ENCODE measurements at regions not wholly inside any gene's neighbourhood (a gene's known extent, or its start where the extent isn't known, plus 50 kb on each side); places are given as distances from the start of the nearest gene placed in this dataset.

DNA sequence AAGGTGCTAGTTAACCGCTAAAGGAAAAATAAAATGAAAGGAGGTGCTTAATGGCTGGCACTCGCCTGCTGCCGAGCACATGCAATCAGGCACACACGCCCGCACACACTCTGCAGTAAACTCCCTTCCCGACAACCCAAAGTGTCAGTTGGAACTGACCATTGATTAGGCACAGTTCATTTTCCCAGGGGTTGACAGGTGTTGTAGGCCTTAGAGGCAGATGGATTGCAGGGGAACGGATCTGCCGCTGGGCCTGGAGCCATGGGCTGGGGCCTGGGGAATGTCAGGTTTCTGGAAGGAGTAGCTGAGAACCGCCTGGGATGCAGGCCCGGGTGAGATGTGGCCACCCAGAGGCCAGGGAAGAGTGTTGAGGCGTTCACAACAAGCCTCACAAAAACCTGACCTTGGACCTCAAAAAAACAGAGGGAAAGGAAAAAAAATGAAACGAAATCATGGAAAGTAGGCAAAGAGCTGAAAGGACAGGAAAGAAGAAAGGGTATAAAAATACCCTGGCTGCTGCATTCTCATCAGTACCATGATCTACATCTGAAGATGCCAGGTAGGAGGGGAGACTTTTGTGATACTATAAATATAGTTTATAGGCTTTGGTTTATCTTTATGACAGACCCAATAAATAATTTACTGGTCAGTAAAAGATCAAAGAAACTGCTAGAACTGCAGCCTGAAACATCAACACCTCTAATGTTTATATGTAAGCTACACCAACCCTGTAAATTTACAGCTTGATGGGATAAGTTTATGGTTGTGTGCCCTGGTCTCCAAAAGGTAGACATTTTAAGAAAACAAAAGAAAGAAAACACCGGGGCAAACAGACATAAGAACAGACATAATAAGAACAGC, 313.4 kb downstream of the BUD13 start:
- H3K9ac ChIP-seq (ENCODE audit: low read depth in 1 of 3, low read length in 3 of 3): no peak overlapping the region
- peaks cover 0 to 8% (median 0%) of the 10 kb centered on the region in 3 donors for H3K27me3 ChIP-seq (ENCODE audit: control insufficient read depth in 3 of 3, insufficient read depth in 3 of 3, low read length in 3 of 3)
- no peak overlapping the region for H3K27ac ChIP-seq (ENCODE audit: low read depth, low read length)
- no peaks in the 10 kb centered on the region for H3K36me3 ChIP-seq (ENCODE audit: control insufficient read depth in 3 of 3, insufficient read depth in 3 of 3, low read length in 3 of 3)
- no peak overlapping the region for H3K4me3 ChIP-seq (ENCODE audit: low read length in 3 of 3)
- peaks cover 0 to 2% (median 0%) of the 10 kb centered on the region in 3 donors for H3K4me1 ChIP-seq (ENCODE audit: control insufficient read depth in 3 of 3, insufficient read depth in 3 of 3, low read length in 3 of 3)
- no peaks in the 10 kb centered on the region for H3K9me3 ChIP-seq (ENCODE audit: control insufficient read depth in 3 of 3, low read length in 3 of 3)

GRCh38 chr11:116458546-116458945, 314.2 kb downstream of the BUD13 start:
- Histone ChIP-seq H3K9me3 (ENCODE audit: control insufficient read depth in 3 of 3, low read length in 3 of 3) (no peaks in the 10 kb centered on the region), H3K4me1 (ENCODE audit: control insufficient read depth in 3 of 3, insufficient read depth in 3 of 3, low read length in 3 of 3) (peaks cover 0 to 2% (median 0%) of the 10 kb centered on the region in 3 donors), H3K36me3 (ENCODE audit: control insufficient read depth in 3 of 3, insufficient read depth in 3 of 3, low read length in 3 of 3) (no peaks in the 10 kb centered on the region), H3K27me3 (ENCODE audit: control insufficient read depth in 3 of 3, insufficient read depth in 3 of 3, low read length in 3 of 3) (peaks cover 0 to 8% (median 0%) of the 10 kb centered on the region in 3 donors), H3K9ac (ENCODE audit: low read depth in 1 of 3, low read length in 3 of 3) (no peak overlapping the region), H3K27ac (ENCODE audit: low read depth, low read length) (no peak overlapping the region), H3K4me3 (ENCODE audit: low read length in 3 of 3) (no peak overlapping the region)

DNA sequence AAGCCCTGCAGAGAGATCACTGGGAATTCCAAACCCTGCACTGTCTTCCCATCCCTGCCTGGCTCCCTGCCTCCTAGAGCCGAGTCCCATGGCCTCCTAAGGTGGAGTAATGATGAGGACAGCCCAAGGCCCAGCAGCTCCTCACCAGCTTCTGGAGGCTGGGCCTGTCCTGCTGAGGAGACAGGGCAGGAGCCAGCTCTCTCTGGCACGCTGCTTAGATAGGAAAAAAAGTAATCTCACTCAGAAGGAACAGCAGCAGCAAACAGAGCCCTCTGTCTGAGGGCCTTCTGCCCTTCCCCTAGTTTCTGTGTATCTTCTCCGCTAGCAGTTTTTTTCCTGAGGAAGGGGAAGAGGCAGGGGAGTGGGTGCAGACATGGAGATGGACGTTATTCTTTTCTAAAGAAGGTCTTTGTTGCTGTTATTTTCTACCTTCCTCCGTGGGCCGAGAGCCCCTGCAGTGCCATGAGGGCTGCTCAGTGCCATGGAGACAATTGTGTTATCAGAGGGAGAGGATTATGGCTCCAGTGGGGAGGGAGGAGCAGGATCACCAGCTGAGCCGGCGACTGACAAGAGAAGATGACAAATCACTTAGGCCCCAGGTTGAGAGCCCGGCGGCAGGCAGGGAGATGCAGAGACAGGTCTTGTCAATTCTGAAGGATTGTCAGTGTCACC, 315.3 kb downstream of the BUD13 start:
- Histone ChIP-seq H3K4me3 (ENCODE audit: low read length in 3 of 3) (no peak overlapping the region), H3K27me3 (ENCODE audit: control insufficient read depth in 3 of 3, insufficient read depth in 3 of 3, low read length in 3 of 3) (peaks cover 0 to 8% (median 0%) of the 10 kb centered on the region in 3 donors), H3K4me1 (ENCODE audit: control insufficient read depth in 3 of 3, insufficient read depth in 3 of 3, low read length in 3 of 3) (peaks cover 0 to 2% (median 0%) of the 10 kb centered on the region in 3 donors), H3K36me3 (ENCODE audit: control insufficient read depth in 3 of 3, insufficient read depth in 3 of 3, low read length in 3 of 3) (no peaks in the 10 kb centered on the region), H3K9ac (ENCODE audit: low read depth in 1 of 3, low read length in 3 of 3) (no peak overlapping the region), H3K9me3 (ENCODE audit: control insufficient read depth in 3 of 3, low read length in 3 of 3) (no peaks in the 10 kb centered on the region), H3K27ac (ENCODE audit: low read depth, low read length) (no peak overlapping the region)

DNA sequence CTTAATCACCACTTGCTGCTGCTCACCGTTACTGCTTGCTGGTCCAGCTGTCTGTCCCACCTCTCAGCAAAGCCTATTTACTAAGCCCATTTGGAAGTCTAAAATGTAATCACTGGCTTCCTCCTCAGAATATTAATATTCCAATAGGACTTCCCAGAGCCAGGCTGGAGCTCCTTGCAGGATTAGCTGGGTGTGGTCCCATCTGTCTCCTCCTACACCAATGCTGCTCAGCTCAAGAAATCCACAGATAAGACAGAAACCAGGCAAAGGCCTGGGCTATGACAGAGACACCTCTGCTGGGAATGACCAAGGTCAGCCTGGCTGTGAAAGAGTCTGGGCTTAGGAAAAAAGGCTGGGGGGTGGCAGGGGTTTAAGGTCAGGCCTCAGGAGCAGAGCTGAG, 317.8 kb downstream of the BUD13 start:
- peaks cover 0 to 8% (median 3%) of the 10 kb centered on the region in 3 donors for H3K9me3 ChIP-seq (ENCODE audit: control insufficient read depth in 3 of 3, low read length in 3 of 3)
- no peak overlapping the region for H3K27ac ChIP-seq (ENCODE audit: low read depth, low read length)
- H3K27me3 ChIP-seq (ENCODE audit: control insufficient read depth in 3 of 3, insufficient read depth in 3 of 3, low read length in 3 of 3): peaks cover 0 to 2% (median 0%) of the 10 kb centered on the region in 3 donors
- H3K9ac ChIP-seq (ENCODE audit: low read depth in 1 of 3, low read length in 3 of 3): no peak overlapping the region
- H3K4me3 ChIP-seq (ENCODE audit: low read length in 3 of 3): no peak overlapping the region
- H3K36me3 ChIP-seq (ENCODE audit: control insufficient read depth in 3 of 3, insufficient read depth in 3 of 3, low read length in 3 of 3): no peaks in the 10 kb centered on the region
- H3K4me1 ChIP-seq (ENCODE audit: control insufficient read depth in 3 of 3, insufficient read depth in 3 of 3, low read length in 3 of 3): peaks cover 0 to 2% (median 0%) of the 10 kb centered on the region in 3 donors

DNA sequence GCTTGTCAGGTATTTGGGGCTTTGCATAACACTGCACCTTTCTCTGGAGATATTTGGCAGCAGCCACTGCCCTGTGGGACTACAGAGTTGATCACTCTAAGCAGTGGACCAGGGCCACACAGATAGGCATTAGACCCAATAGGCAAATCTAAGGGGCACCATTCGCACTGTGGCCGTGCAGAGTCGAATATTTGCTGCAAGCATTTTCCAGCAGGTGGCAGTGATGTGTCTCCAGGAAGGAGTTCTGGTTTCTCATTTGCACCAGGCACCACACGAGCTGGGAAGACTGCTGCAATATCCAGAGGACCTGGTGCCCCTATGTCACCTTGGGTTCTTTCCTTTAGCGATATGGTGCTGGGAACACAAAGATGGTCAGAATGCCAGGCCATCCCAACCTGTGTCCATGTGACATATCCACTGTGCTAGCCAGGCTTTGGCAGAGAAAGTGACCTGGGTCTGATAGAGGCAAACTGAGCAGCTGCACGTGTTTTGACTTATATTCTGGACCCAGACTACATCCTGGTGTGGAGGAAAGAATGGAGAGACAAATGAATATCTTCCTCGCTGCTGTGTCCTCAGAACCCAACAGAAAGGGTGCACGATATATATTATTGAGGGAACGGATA, 318.7 kb downstream of the BUD13 start:
- Histone ChIP-seq H3K9me3 (ENCODE audit: control insufficient read depth in 3 of 3, low read length in 3 of 3) (peaks cover 0 to 8% (median 3%) of the 10 kb centered on the region in 3 donors), H3K36me3 (ENCODE audit: control insufficient read depth in 3 of 3, insufficient read depth in 3 of 3, low read length in 3 of 3) (no peaks in the 10 kb centered on the region), H3K27ac (ENCODE audit: low read depth, low read length) (no peak overlapping the region), H3K4me3 (ENCODE audit: low read length in 3 of 3) (no peak overlapping the region), H3K27me3 (ENCODE audit: control insufficient read depth in 3 of 3, insufficient read depth in 3 of 3, low read length in 3 of 3) (peaks cover 0 to 2% (median 0%) of the 10 kb centered on the region in 3 donors), H3K9ac (ENCODE audit: low read depth in 1 of 3, low read length in 3 of 3) (no peak overlapping the region), H3K4me1 (ENCODE audit: control insufficient read depth in 3 of 3, insufficient read depth in 3 of 3, low read length in 3 of 3) (peaks cover 0 to 1% (median 0%) of the 10 kb centered on the region in 3 donors)

DNA sequence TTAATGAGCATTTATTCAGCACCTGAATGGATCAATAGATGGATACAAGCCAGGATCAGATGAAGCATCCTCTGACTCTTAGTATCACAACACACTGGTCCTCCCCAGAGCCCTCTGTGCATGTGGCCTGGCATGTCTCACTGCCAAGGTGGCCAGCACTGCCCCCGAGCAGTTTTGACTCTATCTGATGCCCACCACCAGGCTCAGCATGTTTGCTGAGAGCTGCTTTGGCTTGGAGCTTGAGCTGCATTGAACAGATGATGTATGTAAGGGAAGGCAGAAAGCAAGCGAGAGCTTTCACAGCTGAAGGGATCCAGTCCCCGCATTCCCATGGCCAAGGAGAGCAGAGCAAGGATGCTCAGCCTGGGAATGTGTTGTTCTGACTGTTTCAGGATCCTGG, 320.3 kb downstream of the BUD13 start:
- Histone ChIP-seq H3K36me3 (ENCODE audit: control insufficient read depth in 3 of 3, insufficient read depth in 3 of 3, low read length in 3 of 3) (no peaks in the 10 kb centered on the region), H3K27ac (ENCODE audit: low read depth, low read length) (no peak overlapping the region), H3K4me3 (ENCODE audit: low read length in 3 of 3) (no peak overlapping the region), H3K4me1 (ENCODE audit: control insufficient read depth in 3 of 3, insufficient read depth in 3 of 3, low read length in 3 of 3) (no peaks in the 10 kb centered on the region), H3K9me3 (ENCODE audit: control insufficient read depth in 3 of 3, low read length in 3 of 3) (peaks cover 0 to 8% (median 3%) of the 10 kb centered on the region in 3 donors), H3K27me3 (ENCODE audit: control insufficient read depth in 3 of 3, insufficient read depth in 3 of 3, low read length in 3 of 3) (peaks cover 0 to 2% (median 0%) of the 10 kb centered on the region in 3 donors), H3K9ac (ENCODE audit: low read depth in 1 of 3, low read length in 3 of 3) (no peak overlapping the region)

- Histone ChIP-seq H3K27me3 (ENCODE audit: control insufficient read depth in 3 of 3, insufficient read depth in 3 of 3, low read length in 3 of 3) (no peaks in the 10 kb centered on the region), H3K36me3 (ENCODE audit: control insufficient read depth in 3 of 3, insufficient read depth in 3 of 3, low read length in 3 of 3) (no peaks in the 10 kb centered on the region), H3K4me3 (ENCODE audit: low read length in 3 of 3) (no peak overlapping the region), H3K27ac (ENCODE audit: low read depth, low read length) (no peak overlapping the region), H3K9me3 (ENCODE audit: control insufficient read depth in 3 of 3, low read length in 3 of 3) (peaks cover 0 to 8% (median 3%) of the 10 kb centered on the region in 3 donors), H3K4me1 (ENCODE audit: control insufficient read depth in 3 of 3, insufficient read depth in 3 of 3, low read length in 3 of 3) (no peaks in the 10 kb centered on the region), H3K9ac (ENCODE audit: low read depth in 1 of 3, low read length in 3 of 3) (no peak overlapping the region)
Measured at GRCh38 chr11:116449522-116449921, 323.3 kb downstream of the BUD13 start.

DNA sequence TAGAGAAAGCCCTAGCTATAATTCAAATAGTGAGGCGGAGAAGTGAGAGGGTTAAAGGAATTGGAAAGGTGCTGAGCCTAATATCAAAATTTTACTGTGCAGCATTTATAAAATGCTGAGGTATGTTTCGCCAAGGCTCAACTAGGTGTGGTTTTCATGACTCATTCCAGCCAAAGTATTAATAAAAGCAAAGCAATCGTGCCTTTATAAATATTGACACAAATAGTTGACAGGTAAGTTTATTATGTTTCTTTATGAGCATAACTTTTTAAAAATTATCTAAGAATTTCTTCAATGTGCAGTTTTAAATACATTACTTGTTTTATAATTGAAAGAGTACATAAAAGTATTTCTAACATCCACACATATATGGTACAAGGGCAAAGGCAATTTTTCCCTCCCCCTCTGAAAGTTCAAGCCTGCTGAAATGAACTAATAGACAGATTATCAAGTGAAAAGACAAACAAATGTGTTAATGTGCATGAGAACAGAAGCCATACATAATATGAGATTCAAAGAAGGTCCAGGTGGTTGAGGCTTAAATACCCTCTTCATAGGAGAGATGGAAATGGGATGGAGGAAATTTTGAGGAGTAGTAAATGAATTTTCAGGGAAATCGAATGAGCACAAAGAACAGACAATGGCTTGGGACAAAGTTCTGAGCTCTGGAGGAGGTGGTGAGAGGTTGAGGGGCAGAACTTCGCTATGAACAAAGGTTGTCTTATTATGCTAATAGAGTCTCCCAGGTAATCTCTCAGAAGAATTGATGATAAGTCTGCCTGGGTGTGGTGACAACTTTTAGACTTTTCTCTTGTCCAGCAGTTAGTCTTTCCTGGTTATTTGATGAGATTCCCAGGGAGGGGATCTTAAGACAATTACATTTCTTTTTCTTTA, 326.5 kb downstream of the BUD13 start:
- Histone ChIP-seq H3K27me3 (ENCODE audit: control insufficient read depth in 3 of 3, insufficient read depth in 3 of 3, low read length in 3 of 3) (no peaks in the 10 kb centered on the region), H3K4me1 (ENCODE audit: control insufficient read depth in 3 of 3, insufficient read depth in 3 of 3, low read length in 3 of 3) (no peaks in the 10 kb centered on the region), H3K36me3 (ENCODE audit: control insufficient read depth in 3 of 3, insufficient read depth in 3 of 3, low read length in 3 of 3) (no peaks in the 10 kb centered on the region), H3K27ac (ENCODE audit: low read depth, low read length) (no peak overlapping the region), H3K9me3 (ENCODE audit: control insufficient read depth in 3 of 3, low read length in 3 of 3) (peaks cover 0 to 3% (median under 1%) of the 10 kb centered on the region in 3 donors), H3K9ac (ENCODE audit: low read depth in 1 of 3, low read length in 3 of 3) (no peak overlapping the region), H3K4me3 (ENCODE audit: low read length in 3 of 3) (no peak overlapping the region)

Data from skeletal muscle tissue (tissue), 3 donors.